Endothelial cell (in vitro differentiated cells): ENCODE measurements at regions not wholly inside any gene's neighbourhood (a gene's known extent, or its start where the extent isn't known, plus 50 kb on each side); places are given as distances from the start of the nearest gene placed in this dataset.

Experiments used
- DNase-seq: peaks from one replicate; pipeline ENCODE4 v3.0.0; 2021; ENCODE audit warnings: low spot score
- H3K27ac Mint-ChIP-seq: one replicate; pipeline ENCODE4 v1.8.0; 2021; ENCODE audit warnings: mixed read lengths, inconsistent platforms; ENCODE audit not compliant: unreplicated experiment
- H3K27me3 Mint-ChIP-seq: one replicate; pipeline ENCODE4 v1.8.0; 2021; ENCODE audit warnings: mild to moderate bottlenecking, moderate library complexity, mixed read lengths, inconsistent platforms; ENCODE audit not compliant: unreplicated experiment
- H3K36me3 Mint-ChIP-seq: one replicate; pipeline ENCODE4 v1.8.0; 2021; ENCODE audit warnings: mild to moderate bottlenecking, low read depth, mixed read lengths, inconsistent platforms; ENCODE audit not compliant: unreplicated experiment
- H3K4me1 Mint-ChIP-seq: one replicate; pipeline ENCODE4 v1.8.0; 2021; ENCODE audit warnings: mild to moderate bottlenecking, mixed read lengths, inconsistent platforms; ENCODE audit not compliant: unreplicated experiment
- H3K4me3 Mint-ChIP-seq: one replicate; pipeline ENCODE4 v1.8.0; 2021; ENCODE audit warnings: mild to moderate bottlenecking, mixed read lengths, inconsistent platforms; ENCODE audit not compliant: unreplicated experiment
- H3K9me3 Mint-ChIP-seq: one replicate; pipeline ENCODE4 v1.8.0; 2021; ENCODE audit warnings: mixed read lengths, inconsistent platforms; ENCODE audit not compliant: unreplicated experiment
- CTCF ChIP-seq: fragments of 200-600 bp; sonication (generic); IDR thresholded peaks from one replicate; pipeline ENCODE4 v1.5.0; 2021; ENCODE audit warnings: antibody characterized with exemption; ENCODE audit not compliant: unreplicated experiment

GRCh38 chr7:18262058-18262457 is 233.5 kb upstream of the HDAC9 start:
- H3K27me3 Mint-ChIP-seq, result peaks cover 1% of the 10 kb centered on the region
- no peak for TF ChIP-seq CTCF
- no peaks in the 10 kb centered on the region for H3K9me3 Mint-ChIP-seq
- no peak overlapping the region for H3K27ac Mint-ChIP-seq
- H3K36me3 Mint-ChIP-seq, result no peaks in the 10 kb centered on the region
- H3K4me1 Mint-ChIP-seq, result no peaks in the 10 kb centered on the region
- H3K4me3 Mint-ChIP-seq, result no peak overlapping the region
- no peak for DNase-seq

- Mint-ChIP-seq H3K4me3 (no peak overlapping the region), H3K27me3 (peaks cover 1% of the 10 kb centered on the region), H3K9me3 (no peaks in the 10 kb centered on the region), H3K4me1 (no peaks in the 10 kb centered on the region), H3K36me3 (no peaks in the 10 kb centered on the region), H3K27ac (no peak overlapping the region)
- TF ChIP-seq CTCF, result no peak
- DNase-seq, result no peak
Measured at GRCh38 chr7:18265611-18266281, 229.8 kb upstream of the HDAC9 start.

GRCh38 chr7:18268571-18268970 is 227.0 kb upstream of the HDAC9 start:
- H3K4me1 Mint-ChIP-seq, result no peaks in the 10 kb centered on the region
- TF ChIP-seq CTCF, result no peak
- H3K9me3 Mint-ChIP-seq, result no peaks in the 10 kb centered on the region
- H3K27me3 Mint-ChIP-seq, result no peaks in the 10 kb centered on the region
- DNase-seq, result no peak
- no peaks in the 10 kb centered on the region for H3K36me3 Mint-ChIP-seq
- H3K4me3 Mint-ChIP-seq, result no peak overlapping the region
- H3K27ac Mint-ChIP-seq, result no peak overlapping the region

- TF ChIP-seq CTCF, result no peak
- Mint-ChIP-seq H3K27ac (no peak overlapping the region), H3K9me3 (no peaks in the 10 kb centered on the region), H3K27me3 (no peaks in the 10 kb centered on the region), H3K36me3 (no peaks in the 10 kb centered on the region), H3K4me3 (no peak overlapping the region), H3K4me1 (no peaks in the 10 kb centered on the region)
- DNase-seq, result no peak
Measured at GRCh38 chr7:18276380-18276779, 219.2 kb upstream of the HDAC9 start.

GRCh38 chr7:18278316-18278715 is 217.2 kb upstream of the HDAC9 start:
- H3K4me3 Mint-ChIP-seq, result no peak overlapping the region
- H3K27ac Mint-ChIP-seq, result no peak overlapping the region
- H3K27me3 Mint-ChIP-seq, result no peaks in the 10 kb centered on the region
- H3K9me3 Mint-ChIP-seq, result no peaks in the 10 kb centered on the region
- peaks cover 4% of the 10 kb centered on the region for H3K4me1 Mint-ChIP-seq
- DNase-seq, result no peak
- H3K36me3 Mint-ChIP-seq, result no peaks in the 10 kb centered on the region
- TF ChIP-seq CTCF, result no peak
